Tibial nerve (tissue), 3 donors: ENCODE measurements at regions not wholly inside any gene's neighbourhood (a gene's known extent, or its start where the extent isn't known, plus 50 kb on each side); places are given as distances from the start of the nearest gene placed in this dataset.

Experiments
- POLR2A ChIP-seq, 2 donors: fragments of 450-650 bp; IDR thresholded peaks; one replicate each; pipeline ENCODE4 v1.6.1; 2017; ENCODE audit warnings: antibody characterized with exemption in 2 of 2, mild to moderate bottlenecking in 2 of 2, moderate library complexity in 2 of 2
- TF ChIP-seq, protein P1 (sequence below), 5 experiments: fragments of 200-600 bp in 3 of 5; fragments of 450-650 bp in 2 of 5; sonication (generic) in 3 of 5; IDR thresholded peaks; one replicate each; pipeline ENCODE4 v1.5.1; 2016 to 2019; ENCODE audit warnings: antibody characterized with exemption in 5 of 5, mild to moderate bottlenecking in 3 of 5, moderate library complexity in 2 of 5

DNA sequence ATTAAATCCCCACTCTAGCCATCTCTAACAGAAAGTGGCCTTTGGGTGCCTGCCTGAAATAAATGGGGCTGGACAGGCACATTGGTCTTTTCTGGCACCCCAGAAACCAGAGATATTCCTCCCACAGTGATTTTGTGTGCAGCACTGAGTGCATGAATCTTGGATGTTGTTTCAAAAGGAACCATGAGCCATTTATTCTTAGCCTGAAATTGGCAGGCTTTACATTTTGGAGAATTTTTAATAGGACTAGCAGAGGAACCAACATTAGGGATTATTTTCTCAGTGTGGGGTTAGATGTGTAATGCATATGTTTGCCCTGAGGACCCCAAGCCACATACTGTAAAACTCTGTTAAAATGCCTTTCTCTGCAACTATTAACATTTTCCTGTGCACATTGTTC, 451.3 kb downstream of the NFIB start:
- TF ChIP-seq, protein P1, sequence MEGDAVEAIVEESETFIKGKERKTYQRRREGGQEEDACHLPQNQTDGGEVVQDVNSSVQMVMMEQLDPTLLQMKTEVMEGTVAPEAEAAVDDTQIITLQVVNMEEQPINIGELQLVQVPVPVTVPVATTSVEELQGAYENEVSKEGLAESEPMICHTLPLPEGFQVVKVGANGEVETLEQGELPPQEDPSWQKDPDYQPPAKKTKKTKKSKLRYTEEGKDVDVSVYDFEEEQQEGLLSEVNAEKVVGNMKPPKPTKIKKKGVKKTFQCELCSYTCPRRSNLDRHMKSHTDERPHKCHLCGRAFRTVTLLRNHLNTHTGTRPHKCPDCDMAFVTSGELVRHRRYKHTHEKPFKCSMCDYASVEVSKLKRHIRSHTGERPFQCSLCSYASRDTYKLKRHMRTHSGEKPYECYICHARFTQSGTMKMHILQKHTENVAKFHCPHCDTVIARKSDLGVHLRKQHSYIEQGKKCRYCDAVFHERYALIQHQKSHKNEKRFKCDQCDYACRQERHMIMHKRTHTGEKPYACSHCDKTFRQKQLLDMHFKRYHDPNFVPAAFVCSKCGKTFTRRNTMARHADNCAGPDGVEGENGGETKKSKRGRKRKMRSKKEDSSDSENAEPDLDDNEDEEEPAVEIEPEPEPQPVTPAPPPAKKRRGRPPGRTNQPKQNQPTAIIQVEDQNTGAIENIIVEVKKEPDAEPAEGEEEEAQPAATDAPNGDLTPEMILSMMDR (IDR thresholded peaks at IDR 0.05): no peak
- TF ChIP-seq POLR2A (IDR thresholded peaks at IDR 0.05): no peak
